Activated T-cell treated with anti-CD3 and anti-CD28 coated beads for 24 hours (primary cell): ENCODE measurements at regions not wholly inside any gene's neighbourhood (a gene's known extent, or its start where the extent isn't known, plus 50 kb on each side); places are given as distances from the start of the nearest gene placed in this dataset.

ENCODE experiments used
- DNase-seq: peaks from one replicate; pipeline ENCODE4 v3.0.0-alpha.2; 2020; ENCODE audit warnings: low read depth

DNA sequence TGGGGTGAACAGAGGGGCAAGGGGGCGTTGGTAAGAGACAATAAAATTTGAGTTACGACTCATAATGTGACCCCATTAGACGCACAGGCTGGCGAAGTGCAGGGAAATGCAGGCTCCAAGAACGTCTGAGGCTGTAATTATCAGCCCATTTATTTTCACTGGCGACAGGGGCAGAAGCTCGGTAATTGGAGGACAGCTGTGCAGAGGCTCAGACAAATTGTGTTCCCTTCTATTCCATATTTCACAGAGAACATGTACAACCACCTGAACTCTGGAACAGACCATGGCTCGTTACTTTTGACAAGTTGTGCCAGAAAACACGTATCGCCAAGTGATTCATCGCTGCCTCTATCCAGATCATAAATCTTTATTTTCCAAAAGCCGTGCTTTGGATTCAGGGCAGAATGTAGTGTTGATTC lies 137.3 kb upstream of the FRMD4A start:
- no peak for DNase-seq

GRCh38 chr10:14466257-14466656 lies 135.5 kb upstream of the FRMD4A start:
- no peak for DNase-seq

DNA sequence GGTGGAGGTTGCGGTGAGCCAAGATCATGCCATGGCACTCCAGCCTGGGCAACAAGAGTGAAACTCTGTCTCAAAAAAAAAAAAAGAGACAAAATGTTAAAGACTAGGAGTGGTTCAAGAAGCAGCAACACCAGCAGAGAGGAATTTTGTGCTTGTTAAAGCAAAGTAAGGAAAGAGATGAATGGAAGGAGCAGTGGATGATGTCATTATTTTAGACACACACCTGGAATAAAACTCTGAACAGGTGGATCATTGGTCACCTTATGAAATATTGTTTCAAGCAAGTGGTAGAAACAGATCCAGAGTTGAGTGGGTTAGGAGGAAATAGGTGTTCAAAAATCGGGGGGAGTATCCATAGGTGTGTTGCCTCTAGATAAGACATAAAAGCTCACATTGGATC lies 129.7 kb upstream of the FRMD4A start:
- no peak for DNase-seq

DNA sequence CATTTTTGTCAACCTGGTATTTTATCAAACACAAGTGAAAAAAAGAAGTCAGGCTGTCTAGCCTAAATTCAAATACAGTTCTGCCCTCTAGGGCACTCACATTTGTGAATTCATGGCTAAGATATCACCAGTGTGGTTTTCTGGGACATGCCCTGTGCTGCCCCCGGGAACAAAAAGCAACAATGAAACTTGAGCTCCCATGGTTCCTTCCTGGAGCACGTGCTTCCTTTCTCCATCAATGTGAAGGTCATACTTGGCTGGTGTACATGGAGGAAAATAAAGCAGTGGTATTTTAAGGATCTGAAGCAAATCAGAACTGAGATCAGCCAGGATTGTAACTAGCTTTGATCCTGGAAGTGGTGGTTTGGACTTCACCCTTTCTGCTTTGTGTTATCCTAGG lies 128.9 kb upstream of the FRMD4A start:
- DNase-seq = no peak

- no peak for DNase-seq
Observed at GRCh38 chr10:14456870-14457266, 126.1 kb upstream of the FRMD4A start.

GRCh38 chr10:14456218-14456869 lies 125.6 kb upstream of the FRMD4A start:
- DNase-seq = no peak

DNA sequence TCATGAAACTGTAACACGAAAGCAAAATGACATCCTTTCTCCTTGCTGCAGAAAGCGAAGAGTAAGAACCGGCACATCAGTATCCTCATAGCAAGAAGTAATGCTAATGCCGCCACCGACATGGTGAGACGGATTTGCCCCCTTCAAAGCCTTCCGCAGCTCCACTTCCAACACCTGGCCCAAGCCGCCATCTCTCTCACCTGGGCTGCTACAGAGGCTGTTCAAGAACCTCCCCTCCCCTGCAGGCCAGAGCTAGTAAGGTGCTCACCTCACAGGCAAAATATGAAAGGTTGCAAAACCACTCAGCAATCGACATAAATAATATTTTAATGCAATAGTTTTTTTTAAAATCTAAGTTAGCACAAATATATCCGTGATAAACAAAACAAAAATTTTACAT lies 123.9 kb upstream of the FRMD4A start:
- no peak for DNase-seq

- no peak for DNase-seq
Observed at GRCh38 chr10:14454206-14454605, 123.5 kb upstream of the FRMD4A start.

- DNase-seq = no peak
Observed at GRCh38 chr10:14453593-14453992, 122.9 kb upstream of the FRMD4A start.

DNA sequence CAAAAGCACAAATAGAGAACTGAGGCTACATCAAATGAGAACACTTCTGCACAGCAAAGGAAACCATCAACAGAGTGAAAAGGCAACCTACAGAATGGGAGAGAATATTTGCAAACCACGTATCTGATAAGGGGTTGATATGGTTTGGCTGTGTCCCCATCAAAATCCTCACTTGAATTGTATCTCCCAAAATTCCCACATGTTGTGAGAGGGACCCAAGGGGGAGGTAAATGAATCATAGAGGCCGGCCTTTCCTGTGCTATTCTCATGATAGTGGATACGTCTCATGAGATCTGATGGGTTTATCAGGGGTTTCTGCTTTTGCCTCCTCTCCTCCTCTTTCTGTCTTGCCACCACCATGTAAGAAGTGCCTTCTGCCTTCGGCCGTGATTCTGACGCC lies 120.6 kb upstream of the FRMD4A start:
- DNase-seq = no peak

DNA sequence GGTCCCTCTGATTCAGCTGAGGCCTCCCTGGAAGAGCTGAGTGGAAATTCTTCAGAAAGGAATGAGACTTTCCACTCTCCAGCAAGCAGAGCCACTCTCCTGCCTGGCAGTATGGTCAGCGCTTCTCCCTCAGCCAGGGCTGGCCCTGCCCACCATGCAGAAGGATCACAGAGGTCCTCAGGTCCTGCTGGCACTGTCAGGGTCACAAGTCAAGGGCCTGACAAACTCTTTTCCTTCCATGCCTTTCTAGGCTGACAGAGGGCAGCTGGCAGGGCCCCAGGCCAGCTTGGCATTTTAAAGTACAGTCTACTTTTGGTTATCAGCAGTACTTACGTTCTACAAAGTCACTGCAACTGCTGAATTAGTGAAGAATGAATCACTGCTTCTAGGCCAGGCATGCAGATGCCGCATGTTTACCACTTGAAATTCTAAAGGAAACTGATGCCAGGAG lies 119.3 kb upstream of the FRMD4A start:
- DNase-seq = no peak

GRCh38 chr10:14449293-14449815 lies 118.6 kb upstream of the FRMD4A start:
- no peak for DNase-seq

- DNase-seq = no peak
Observed at GRCh38 chr10:14448197-14448990, 117.7 kb upstream of the FRMD4A start.

GRCh38 chr10:14447094-14447839 lies 116.5 kb upstream of the FRMD4A start:
- DNase-seq = no peak

DNA sequence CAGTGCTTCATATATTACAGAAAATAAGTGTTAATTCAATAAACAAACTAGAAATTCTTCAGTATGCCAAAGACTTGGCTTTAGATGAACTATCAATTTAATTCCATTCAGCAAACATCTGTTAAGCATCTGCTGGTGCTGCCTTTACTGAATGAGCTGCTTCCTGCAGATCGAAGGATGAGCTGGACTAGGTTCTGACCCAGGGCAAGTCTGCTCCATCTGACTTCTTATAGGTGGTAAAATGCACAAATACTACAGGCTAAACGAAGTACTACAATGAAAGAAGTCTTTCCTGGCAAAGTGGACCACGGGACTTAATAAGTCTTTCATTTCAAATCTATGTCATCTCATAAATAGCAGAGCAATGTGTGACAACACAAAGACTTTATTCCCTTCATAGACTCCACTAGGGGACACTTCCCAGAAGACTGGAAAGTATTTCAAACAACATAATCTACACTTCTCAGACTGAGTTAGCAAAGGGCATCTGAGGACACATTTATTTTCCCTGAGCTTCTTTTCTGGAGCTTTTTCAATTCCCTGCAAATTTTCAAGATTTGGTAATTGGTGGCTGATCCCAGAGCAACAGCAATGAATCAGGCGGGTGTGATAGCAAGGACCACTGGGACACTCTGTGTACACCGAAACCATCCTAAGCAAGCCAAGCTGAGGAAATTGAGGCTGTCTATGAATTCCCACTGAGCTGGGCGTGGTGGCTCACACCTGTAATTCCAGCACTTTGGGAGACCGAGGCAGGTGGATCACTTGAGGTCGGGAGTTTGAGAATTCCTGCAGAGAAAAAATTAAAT lies 108.9 kb upstream of the FRMD4A start:
- no peak for DNase-seq

DNA sequence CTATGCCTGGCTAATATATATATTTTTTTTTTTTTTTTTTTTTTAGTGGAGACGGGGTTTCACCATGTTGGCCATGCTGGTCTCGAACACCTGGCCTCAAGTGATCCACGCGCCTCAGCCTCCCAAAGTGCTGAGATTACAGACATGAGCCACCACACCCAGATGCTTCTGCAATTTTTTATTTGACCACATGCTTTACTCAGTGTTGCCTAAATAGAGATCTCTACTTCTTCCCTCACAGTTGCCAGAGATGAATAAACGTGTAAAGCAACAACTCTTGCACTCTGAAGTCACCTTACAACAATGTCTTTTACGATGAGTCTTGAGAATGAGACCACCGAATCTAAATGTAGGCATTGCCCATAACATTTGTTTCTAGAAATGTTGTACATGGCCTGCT lies 107.9 kb upstream of the FRMD4A start:
- no peak for DNase-seq

GRCh38 chr10:14438057-14438456 lies 107.3 kb upstream of the FRMD4A start:
- DNase-seq = no peak

DNA sequence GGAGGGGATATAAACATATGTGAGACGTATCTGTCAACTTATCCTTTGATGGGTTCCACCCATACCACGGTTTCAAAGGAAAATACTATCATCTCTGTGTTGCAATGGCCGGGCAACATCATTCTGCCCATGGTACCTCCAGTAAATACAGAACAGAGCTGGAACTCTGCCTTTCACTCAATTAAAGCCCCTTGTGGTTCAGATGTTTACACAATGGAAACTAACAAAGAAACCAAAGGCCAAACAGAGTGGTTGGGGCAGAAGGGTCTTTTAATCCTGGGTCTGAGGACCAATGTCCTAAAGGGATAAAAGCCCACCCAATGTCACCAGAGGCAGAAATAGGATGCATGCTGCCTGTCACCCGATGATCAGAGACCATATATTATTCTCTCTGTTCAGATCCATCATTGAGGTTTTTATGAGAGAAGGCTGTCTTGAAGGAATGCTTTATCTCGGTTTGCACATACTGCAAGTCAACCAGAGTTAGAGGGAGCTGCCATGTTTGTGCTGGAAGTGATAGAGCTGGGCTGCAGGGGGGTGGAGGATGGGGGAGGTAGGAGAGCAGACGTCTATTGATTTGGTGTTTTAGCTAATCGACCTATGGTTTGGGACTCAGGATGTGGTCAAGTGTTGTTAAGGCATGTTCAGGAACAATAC lies 105.4 kb upstream of the FRMD4A start:
- DNase-seq = no peak

- no peak for DNase-seq
Observed at GRCh38 chr10:14433147-14433546, 102.4 kb upstream of the FRMD4A start.

DNA sequence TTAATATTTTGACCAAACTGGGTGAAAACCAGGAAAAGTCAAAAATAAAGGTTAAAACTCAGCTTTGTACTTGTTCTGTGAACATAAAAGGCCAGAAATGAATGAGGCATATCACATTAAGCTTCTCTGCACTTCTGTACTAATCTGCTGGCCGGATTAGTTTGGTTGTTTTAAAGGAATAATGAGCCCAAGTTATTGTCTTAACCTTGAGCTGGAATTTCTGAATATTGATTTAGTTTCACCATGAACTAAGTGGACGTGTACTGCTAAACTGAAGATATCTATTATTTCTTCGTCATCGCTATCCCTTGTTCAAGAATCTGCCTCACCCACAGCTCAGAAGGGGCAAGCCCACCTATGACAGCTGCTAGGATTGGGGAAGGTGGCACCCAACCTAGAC lies 101.1 kb upstream of the FRMD4A start:
- no peak for DNase-seq

DNA sequence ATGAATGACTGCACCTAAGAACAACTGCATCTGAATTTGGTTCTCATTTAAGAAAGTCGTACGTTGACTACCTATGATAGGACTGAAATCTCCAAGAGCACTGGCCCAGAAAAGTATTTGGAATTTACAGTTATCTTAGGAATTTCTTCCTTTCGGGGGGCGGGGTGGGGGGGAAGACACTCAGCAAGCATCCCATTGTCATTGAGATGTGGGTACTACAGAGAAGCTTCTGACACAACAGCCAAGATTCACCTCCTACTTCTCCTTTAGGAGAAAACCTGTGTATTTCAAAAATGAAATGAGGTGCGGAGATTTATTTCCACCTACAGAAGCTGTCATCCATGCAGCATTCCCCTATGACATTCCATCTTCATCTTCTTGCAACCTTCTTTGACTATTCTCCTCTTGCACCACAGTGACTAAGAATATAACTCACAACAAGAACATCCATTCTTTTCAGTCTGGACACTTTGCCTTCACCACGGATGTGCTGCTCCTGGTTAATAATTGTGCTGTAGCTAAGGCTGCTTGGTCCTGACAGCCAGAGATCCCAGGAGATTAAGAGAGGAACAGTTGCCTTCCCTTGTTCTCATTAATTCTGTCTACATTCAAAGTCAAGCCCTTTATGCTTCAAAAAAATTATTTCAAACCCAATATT lies 98.4 kb upstream of the FRMD4A start:
- no peak for DNase-seq
